ENCODE measurements at regions not wholly inside any gene's neighbourhood (a gene's known extent, or its start where the extent isn't known, plus 50 kb on each side); places are given as distances from the start of the nearest gene placed in this dataset.

GRCh38 chr2:63784461-63784860, 57.2 kb upstream of the UGP2 start:
- ATAC-seq = no peak
- H3K4me1 ChIP-seq = no peaks in the 10 kb centered on the region

GRCh38 chr2:63785096-63785495, 56.6 kb upstream of the UGP2 start:
- no peak for ATAC-seq
- intact Hi-C loops (cut with DNase I) = no loop called here
- H3K27ac ChIP-seq = no peak overlapping the region
- no peaks in the 10 kb centered on the region for H3K36me3 ChIP-seq
- peaks cover 0 to 2% (median under 1%) of the 10 kb centered on the region in 4 donors for H3K4me1 ChIP-seq
- WGBS (ENCODE audit: insufficient coverage, low coverage, low lambda C conversion rate, missing lambda C conversion rate) = 81% methylated on average over 1 of the region's 1 CpG
- no peaks in the 10 kb centered on the region for H3K9me3 ChIP-seq
- DNase-seq = no peak
- no peak for TF ChIP-seq CTCF (IDR thresholded peaks at IDR 0.05)
- TF ChIP-seq POLR2A (IDR thresholded peaks at IDR 0.05) = no peak
- no peaks in the 10 kb centered on the region for H3K27me3 ChIP-seq
- no peak overlapping the region for H3K4me3 ChIP-seq

More at GRCh38 chr2:63784461-63784860, 57.2 kb upstream of the UGP2 start:
- Histone ChIP-seq H3K4me3 (no peak overlapping the region), H3K27ac (no peak overlapping the region), H3K9me3 (no peaks in the 10 kb centered on the region), H3K27me3 (no peaks in the 10 kb centered on the region), H3K36me3 (no peaks in the 10 kb centered on the region)
- intact Hi-C loops (cut with DNase I) = no loop called here
- DNase-seq = no peak
- TF ChIP-seq POLR2A (IDR thresholded peaks at IDR 0.05) = no peak
- no peak for TF ChIP-seq CTCF (IDR thresholded peaks at IDR 0.05)

- ATAC-seq = no peak
- intact Hi-C loops (cut with DNase I) = no loop called here
These were observed 55.2 kb upstream of the UGP2 start for GRCh38 chr2:63786471-63786870.

GRCh38 chr2:63788071-63788470, 53.6 kb upstream of the UGP2 start:
- ATAC-seq (no peak), DNase-seq (no peak)
- intact Hi-C loops (cut with DNase I) = no loop called here
- H3K27me3 ChIP-seq = no peaks in the 10 kb centered on the region
- no peaks in the 10 kb centered on the region for H3K9me3 ChIP-seq
- no peak for TF ChIP-seq CTCF (IDR thresholded peaks at IDR 0.05)
- TF ChIP-seq POLR2A (IDR thresholded peaks at IDR 0.05) = no peak
- 78% methylated on average over 3 of the region's 3 CpGs for WGBS (ENCODE audit: insufficient coverage, low coverage, low lambda C conversion rate, missing lambda C conversion rate)
- H3K4me1 ChIP-seq = peaks cover 0 to 13% (median 3%) of the 10 kb centered on the region in 4 donors
- H3K36me3 ChIP-seq = no peaks in the 10 kb centered on the region
- no peak overlapping the region for H3K27ac ChIP-seq
- H3K4me3 ChIP-seq = no peak overlapping the region

More at GRCh38 chr2:63786471-63786870, 55.2 kb upstream of the UGP2 start:
- 97% methylated on average over 3 of the region's 3 CpGs for WGBS (ENCODE audit: insufficient coverage, low coverage, low lambda C conversion rate, missing lambda C conversion rate)
- Histone ChIP-seq H3K27ac (no peak overlapping the region), H3K4me1 (peaks cover 0 to 13% (median 3%) of the 10 kb centered on the region in 4 donors), H3K36me3 (no peaks in the 10 kb centered on the region), H3K27me3 (no peaks in the 10 kb centered on the region), H3K4me3 (no peak overlapping the region), H3K9me3 (no peaks in the 10 kb centered on the region)
- TF ChIP-seq POLR2A (IDR thresholded peaks at IDR 0.05) (no peak), CTCF (IDR thresholded peaks at IDR 0.05) (no peak)
- DNase-seq = no peak
